ENCODE measurements at regions not wholly inside any gene's neighbourhood (a gene's known extent, or its start where the extent isn't known, plus 50 kb on each side); places are given as distances from the start of the nearest gene placed in this dataset.

GRCh38 chr12:76232013-76232412 lies 116.2 kb downstream of the BBS10 start:
- no peak for TF ChIP-seq CTCF (IDR thresholded peaks at IDR 0.05; ENCODE audit: low read depth, low read length)
- no peak for DNase-seq (ENCODE audit: low read depth in 2 of 2)
- no peak overlapping the region for H3K4me3 ChIP-seq (replicated peaks in 1 of 2; ENCODE audit: low read depth in 2 of 2, low read length in 2 of 2)

GRCh38 chr12:76226956-76227355 lies 121.3 kb downstream of the BBS10 start:
- peak in 1 of 2 donors; percentile 20 for DNase-seq (ENCODE audit: low read depth in 2 of 2)
- TF ChIP-seq CTCF (IDR thresholded peaks at IDR 0.05; ENCODE audit: low read depth, low read length) = no peak
- H3K4me3 ChIP-seq (replicated peaks in 1 of 2; ENCODE audit: low read depth in 2 of 2, low read length in 2 of 2) = no peak overlapping the region

- H3K4me3 ChIP-seq (replicated peaks in 1 of 2; ENCODE audit: low read depth in 2 of 2, low read length in 2 of 2) = no peak overlapping the region
- no peak for TF ChIP-seq CTCF (IDR thresholded peaks at IDR 0.05; ENCODE audit: low read depth, low read length)
- peak; percentile 85 to 86 for DNase-seq (ENCODE audit: low read depth in 2 of 2)
These were observed 121.8 kb downstream of the BBS10 start for GRCh38 chr12:76226397-76226796.

- no peak for DNase-seq (ENCODE audit: low read depth in 2 of 2)
- no peak for TF ChIP-seq CTCF (IDR thresholded peaks at IDR 0.05; ENCODE audit: low read depth, low read length)
- no peak overlapping the region for H3K4me3 ChIP-seq (replicated peaks in 1 of 2; ENCODE audit: low read depth in 2 of 2, low read length in 2 of 2)
These were observed 124.3 kb downstream of the BBS10 start for GRCh38 chr12:76223869-76224268.

GRCh38 chr12:76220980-76221379 lies 127.2 kb downstream of the BBS10 start:
- peak in 1 of 2 donors; percentile 34 for DNase-seq (ENCODE audit: low read depth in 2 of 2)
- no peak overlapping the region for H3K4me3 ChIP-seq (replicated peaks in 1 of 2; ENCODE audit: low read depth in 2 of 2, low read length in 2 of 2)
- TF ChIP-seq CTCF (IDR thresholded peaks at IDR 0.05; ENCODE audit: low read depth, low read length) = no peak

- H3K4me3 ChIP-seq (replicated peaks in 1 of 2; ENCODE audit: low read depth in 2 of 2, low read length in 2 of 2) = no peak overlapping the region
- DNase-seq (ENCODE audit: low read depth in 2 of 2) = no peak
- no peak for TF ChIP-seq CTCF (IDR thresholded peaks at IDR 0.05; ENCODE audit: low read depth, low read length)
These were observed 128.4 kb downstream of the BBS10 start for GRCh38 chr12:76219806-76220205.
